Activated CD4-positive, alpha-beta T cell treated with anti-CD3 and anti-CD28 coated beads, Interleukin-2, amount 50 U/mL, for 1 hour (primary cell): ENCODE measurements at regions not wholly inside any gene's neighbourhood (a gene's known extent, or its start where the extent isn't known, plus 50 kb on each side); places are given as distances from the start of the nearest gene placed in this dataset.

Source experiments
- DNase-seq: peaks from one replicate; pipeline ENCODE4 v3.0.0-alpha.2; 2020

DNA sequence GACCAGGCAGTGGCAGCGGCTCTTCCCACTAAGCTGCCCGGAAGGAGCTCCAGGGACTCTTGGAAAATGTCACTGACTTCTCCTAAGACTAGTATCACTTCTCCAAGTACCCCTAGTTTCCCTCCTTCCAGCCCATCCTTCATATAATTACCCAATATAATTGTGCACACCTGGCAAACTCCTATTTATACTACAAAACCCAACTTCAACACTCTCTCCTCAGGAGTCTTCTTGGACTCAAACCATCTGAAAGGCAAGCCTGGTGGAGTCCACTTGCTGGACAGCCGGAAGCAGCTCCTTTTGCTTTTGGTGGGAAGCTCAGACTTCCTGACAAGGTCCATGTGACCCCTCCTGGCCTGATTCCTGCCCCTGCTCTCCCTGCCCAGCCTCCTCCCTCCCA, 955.9 kb downstream of the TBC1D22A start:
- DNase-seq: no peak

GRCh38 chr22:47716890-47717615, 954.6 kb downstream of the TBC1D22A start:
- DNase-seq: no peak

- no peak for DNase-seq
Measured at GRCh38 chr22:47715866-47716578, 953.6 kb downstream of the TBC1D22A start.

- no peak for DNase-seq
Measured at GRCh38 chr22:47713941-47714340, 951.5 kb downstream of the TBC1D22A start.

DNA sequence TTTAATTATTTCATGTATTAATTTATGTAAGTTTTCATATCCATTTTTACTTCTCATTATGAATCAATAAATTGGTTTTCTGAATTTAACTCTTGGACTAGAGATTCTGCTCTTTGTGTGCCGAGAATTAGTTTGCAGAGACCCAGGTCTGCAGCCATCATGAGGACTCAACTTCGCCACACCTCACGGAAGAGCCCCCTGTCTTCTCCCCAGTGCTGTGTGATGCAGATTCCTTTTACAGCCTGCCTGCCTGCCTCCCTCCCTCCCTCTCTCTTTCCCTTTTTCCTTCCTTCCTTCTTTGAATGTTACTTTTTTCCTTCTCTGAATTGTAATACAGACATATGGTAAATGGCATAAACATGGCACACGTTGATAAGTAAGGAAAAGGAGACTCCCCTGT, 947.7 kb downstream of the TBC1D22A start:
- DNase-seq: no peak

DNA sequence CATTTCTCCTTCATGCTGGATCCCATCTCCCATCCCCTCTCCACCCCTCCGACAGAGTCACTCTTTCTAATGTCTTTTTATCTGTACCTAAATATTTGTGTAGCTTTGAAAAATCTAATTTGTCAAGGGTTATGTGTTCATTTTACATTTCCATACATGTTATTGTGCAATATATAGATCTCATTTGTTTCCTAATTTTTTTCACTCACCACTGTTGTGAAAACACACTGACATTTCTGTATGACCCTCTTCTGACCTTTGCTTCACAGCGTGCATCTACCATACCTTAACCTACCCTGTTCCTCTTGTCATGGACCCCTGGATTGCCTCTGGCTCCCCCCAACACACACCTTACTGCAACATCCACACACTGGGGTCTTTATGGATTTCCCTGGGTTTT, 942.9 kb downstream of the TBC1D22A start:
- no peak for DNase-seq

DNA sequence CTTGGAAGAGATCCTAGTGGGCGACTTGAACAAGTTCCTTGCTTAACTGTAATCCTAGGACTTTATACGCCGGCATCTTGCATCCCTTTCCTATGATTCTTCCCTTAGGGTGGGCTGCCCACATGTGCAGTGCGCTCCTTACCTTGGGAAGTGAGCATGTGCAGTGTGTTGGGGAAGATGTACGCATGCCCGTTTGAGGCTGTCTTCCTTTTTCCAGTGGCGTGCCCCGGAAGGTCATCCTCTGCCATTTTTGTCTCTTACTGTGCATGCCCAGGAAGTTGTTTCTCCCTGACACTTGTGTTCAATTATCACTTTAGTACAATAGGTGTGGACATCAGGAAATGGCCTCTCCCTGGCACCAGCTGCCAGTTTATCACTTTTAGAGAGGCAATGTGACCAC, 936.5 kb downstream of the TBC1D22A start:
- no peak for DNase-seq

GRCh38 chr22:47697861-47698260, 935.4 kb downstream of the TBC1D22A start:
- no peak for DNase-seq

- no peak for DNase-seq
Measured at GRCh38 chr22:47696776-47697175, 934.3 kb downstream of the TBC1D22A start.

DNA sequence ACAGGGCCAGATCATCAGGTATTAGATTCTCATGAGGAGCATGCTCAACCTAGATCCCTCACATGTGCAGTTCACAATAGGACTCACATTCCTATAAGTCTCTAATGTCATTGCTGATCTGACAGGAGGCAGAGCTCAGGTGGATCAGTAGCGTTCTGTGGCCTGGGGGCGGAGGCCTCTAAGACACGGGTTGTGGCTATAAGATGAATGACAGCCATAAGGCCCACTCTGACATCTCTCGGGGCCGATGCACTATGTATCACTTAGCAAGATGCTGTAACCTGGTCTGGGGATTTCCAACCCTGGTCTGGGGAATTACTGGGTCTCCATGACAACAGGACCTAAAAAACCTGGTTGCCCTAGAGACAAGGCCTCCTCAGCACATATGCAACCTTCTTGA, 932.7 kb downstream of the TBC1D22A start:
- DNase-seq: no peak

DNA sequence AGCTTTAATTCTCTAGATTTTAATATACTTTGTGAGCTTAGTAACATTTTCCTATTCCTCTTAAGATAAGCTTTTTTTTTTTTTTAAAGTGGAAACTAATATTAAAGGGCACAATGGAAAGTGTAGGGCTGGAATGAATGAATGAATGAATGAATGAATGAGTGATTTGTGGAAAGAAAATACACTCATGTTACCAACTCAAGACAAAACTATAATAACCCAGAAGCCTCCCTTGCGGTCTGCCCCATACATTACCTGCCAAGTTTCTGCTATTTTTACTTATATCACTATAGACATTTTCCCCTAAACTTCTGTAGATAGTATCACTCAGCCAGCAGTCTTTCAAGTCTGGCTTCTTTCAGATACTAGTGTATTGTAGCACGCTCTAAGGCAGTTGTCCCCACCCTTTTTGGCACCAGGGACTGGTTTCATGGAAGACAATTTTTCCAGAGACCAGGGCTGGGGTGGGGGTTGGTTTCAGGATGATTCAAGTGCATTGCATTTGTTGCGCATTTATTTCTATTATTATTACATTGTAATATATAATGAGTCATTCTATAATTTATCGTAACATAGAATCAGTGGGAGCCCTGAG, 932.2 kb downstream of the TBC1D22A start:
- DNase-seq: no peak

GRCh38 chr22:47693606-47694005, 931.2 kb downstream of the TBC1D22A start:
- DNase-seq: no peak

DNA sequence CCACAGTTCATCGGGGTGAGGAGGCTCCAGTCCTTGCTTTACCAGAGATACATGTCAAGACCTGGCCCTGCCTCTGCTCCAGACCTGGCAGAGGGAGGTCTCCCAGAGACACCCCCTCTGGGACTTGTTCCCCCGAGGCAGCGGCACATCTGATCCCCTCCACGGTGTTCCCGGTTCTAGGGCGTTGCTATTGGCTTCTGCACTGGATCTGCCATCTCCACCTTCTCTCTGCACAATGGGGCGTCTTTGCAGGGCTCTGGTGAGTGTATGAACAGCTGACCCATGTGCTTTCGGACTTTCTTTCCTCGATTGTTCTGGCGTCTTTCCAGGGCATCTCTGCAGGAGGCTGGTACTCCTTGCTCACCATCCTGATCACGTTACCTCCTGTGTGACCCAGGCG, 930.4 kb downstream of the TBC1D22A start:
- DNase-seq: no peak

GRCh38 chr22:47691152-47691895, 928.9 kb downstream of the TBC1D22A start:
- no peak for DNase-seq

DNA sequence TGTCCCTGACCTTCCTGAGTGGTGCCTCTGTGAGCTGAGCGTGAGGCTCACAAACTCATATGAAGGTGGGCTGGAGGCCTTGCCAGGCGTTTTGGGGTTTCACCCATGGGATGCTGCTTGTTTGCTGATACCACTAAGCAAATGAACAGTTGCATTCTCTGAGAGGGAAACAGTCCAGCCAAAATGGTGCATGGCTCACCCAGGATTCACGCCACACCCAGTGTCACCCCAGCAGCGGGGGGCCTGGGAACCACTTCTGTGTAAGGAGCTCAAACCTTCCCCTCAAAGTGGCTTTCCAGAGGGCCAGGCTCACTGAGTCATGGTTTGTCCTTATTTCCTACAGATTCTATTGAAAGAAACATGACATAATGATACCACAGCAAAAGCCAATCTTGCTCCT, 928.1 kb downstream of the TBC1D22A start:
- DNase-seq: no peak

DNA sequence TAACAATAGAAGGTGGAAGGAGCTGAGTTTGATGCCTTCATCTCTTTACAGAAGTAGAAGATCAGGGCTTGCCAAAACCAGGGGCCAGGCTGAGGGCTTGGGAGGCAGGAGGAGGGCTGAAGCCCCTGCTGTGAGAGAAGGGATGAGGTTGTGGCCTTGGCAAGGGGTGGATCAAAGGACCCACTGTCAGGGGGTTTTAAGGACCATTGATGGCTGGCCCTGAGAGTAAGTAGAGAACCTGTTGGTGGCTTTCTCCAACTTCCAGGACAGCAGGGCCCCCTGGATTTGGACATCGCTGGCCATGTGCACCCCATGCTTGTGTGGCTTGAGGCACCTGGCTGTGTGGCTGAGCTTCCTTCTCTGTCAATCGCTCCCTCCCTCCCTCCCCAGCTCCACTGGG, 927.7 kb downstream of the TBC1D22A start:
- no peak for DNase-seq

GRCh38 chr22:47687776-47688175, 925.3 kb downstream of the TBC1D22A start:
- no peak for DNase-seq

DNA sequence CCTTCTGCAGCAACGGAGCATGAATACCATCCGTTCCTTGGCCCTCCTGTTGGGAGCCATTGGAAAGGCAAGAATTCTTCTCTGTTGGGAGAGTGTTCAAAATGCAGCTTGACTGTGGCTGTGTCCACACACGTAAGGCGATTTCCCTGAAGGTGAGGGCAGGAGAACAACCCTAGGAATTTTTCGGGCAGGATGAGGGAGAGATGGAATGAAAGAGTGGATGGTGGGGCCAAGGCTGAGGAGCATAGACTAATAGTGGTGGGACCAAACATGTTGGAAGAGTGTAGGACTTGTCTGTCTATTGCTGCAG, 924.9 kb downstream of the TBC1D22A start:
- DNase-seq: no peak

DNA sequence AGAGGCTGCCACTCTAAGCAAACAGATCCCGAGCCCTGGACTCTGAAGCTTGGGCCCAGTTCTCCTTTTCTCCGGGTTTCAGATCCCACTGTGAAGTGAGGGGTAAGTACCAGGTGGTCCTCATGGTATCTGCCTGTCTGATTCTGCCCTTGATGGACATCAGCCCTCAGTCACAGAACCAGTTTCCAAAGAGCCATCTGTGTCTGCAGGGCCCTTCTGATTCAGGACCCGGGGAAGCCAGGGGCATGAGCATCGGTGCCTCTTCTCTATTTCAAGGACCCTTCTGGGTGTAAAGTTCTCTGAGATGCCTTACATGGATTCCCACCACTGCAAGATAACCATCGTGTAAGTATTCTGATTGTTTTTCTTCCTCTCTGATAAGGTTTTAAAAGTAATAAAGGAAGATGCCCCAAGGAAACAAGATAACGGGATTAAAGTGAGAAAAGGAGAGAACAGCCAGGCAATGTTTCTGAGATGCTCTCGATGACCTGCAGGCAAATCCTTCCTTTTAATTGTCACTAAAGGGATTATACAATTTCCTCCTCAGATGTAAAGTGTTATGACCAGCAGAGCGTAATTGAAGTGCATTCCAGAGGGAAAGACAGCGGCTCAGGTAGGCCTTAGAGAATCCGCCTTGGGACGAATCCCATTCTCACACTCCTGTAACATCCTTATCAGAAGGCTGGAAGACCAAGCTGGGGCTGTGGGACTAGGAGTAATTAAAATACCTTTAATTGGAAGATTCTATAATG, 924.3 kb downstream of the TBC1D22A start:
- DNase-seq: no peak

- DNase-seq: no peak
Measured at GRCh38 chr22:47681411-47682165, 919.1 kb downstream of the TBC1D22A start.

GRCh38 chr22:47678636-47679287, 916.3 kb downstream of the TBC1D22A start:
- DNase-seq: no peak

GRCh38 chr22:47678048-47678447, 915.6 kb downstream of the TBC1D22A start:
- DNase-seq: no peak
